B cell (primary cell): ENCODE measurements at regions not wholly inside any gene's neighbourhood (a gene's known extent, or its start where the extent isn't known, plus 50 kb on each side); places are given as distances from the start of the nearest gene placed in this dataset.

ENCODE experiments used
- ATAC-seq: fragments of 200-7000 bp; cut with Tn5 transposase; one replicate; pipeline ENCODE4 v1.10.0; 2021; ENCODE audit warnings: low read depth, mild to moderate bottlenecking, moderate number of reproducible peaks, moderate library complexity
- CTCF ChIA-PET: fragments of 350-600 bp; sonication (Branson Sonifier 250); formaldehyde crosslinking; loops from one replicate; lab custom pipeline; 2021; ENCODE audit warnings: antibody characterized with exemption, inconsistent platforms; lab: Charles Lee
- POLR2A ChIA-PET: fragments of 350-600 bp; sonication (Branson Sonifier 250); formaldehyde crosslinking; loops from one replicate; lab custom pipeline; 2021; ENCODE audit warnings: antibody characterized with exemption; lab: Charles Lee
- DNase-seq: peaks from one replicate; pipeline ENCODE4 v3.0.0; 2013
- H2AFZ ChIP-seq: 2 replicates; pipeline ENCODE4 v1.6.1; 2012; ENCODE audit warnings: mild to moderate bottlenecking, low read depth, low read length; ENCODE audit not compliant: insufficient read depth, poor library complexity, severe bottlenecking
- H3K27ac ChIP-seq, 2 donors: 1 replicate in 1 of 2; 2 replicates in 1 of 2; pipeline ENCODE4 v1.5.1; 2012 to 2013; ENCODE audit warnings: low read length in 2 of 2, mild to moderate bottlenecking in 2 of 2, moderate library complexity in 1 of 2
- H3K27me3 ChIP-seq, 4 experiments: fragments of 200-600 bp in 1 of 4; sonication (generic) in 1 of 4; replicated peaks in 1 of 4; 1 replicate in 2 of 4; 2 replicates in 2 of 4; pipeline versions ENCODE4 v1.6.1 to v1.7.0; 2013 to 2016; ENCODE audit warnings: low read length in 3 of 4, mild to moderate bottlenecking in 2 of 4, mixed read lengths in 1 of 4, moderate library complexity in 1 of 4; ENCODE audit not compliant: insufficient read depth in 4 of 4, control insufficient read depth in 3 of 4; ENCODE audit errors: control extremely low read depth in 1 of 4
- H3K36me3 ChIP-seq, 2 experiments: replicated peaks in 1 of 2; 1 replicate in 1 of 2; 2 replicates in 1 of 2; pipeline versions ENCODE4 v1.6.1 to v1.7.1; 2013; ENCODE audit warnings: low read length in 1 of 2; ENCODE audit not compliant: insufficient read depth in 2 of 2, control insufficient read depth in 1 of 2; ENCODE audit errors: control extremely low read depth in 1 of 2, extremely low read depth in 1 of 2
- H3K4me1 ChIP-seq, 2 donors: fragments of 200-600 bp in 1 of 2; sonication (generic) in 1 of 2; 1 replicate in 1 of 2; 2 replicates in 1 of 2; pipeline versions ENCODE4 v1.5.1 to v1.6.1; 2013 to 2017; ENCODE audit warnings: low read length in 2 of 2; ENCODE audit not compliant: control insufficient read depth in 2 of 2, insufficient read depth in 2 of 2
- H3K4me2 ChIP-seq: replicated peaks from 2 replicates; pipeline ENCODE3; 2012; ENCODE audit warnings: mild to moderate bottlenecking, low read depth, low read length; ENCODE audit not compliant: poor library complexity, severe bottlenecking
- H3K4me3 ChIP-seq, 5 experiments: fragments of 200-600 bp in 1 of 5; sonication (generic) in 1 of 5; 1 replicate in 3 of 5; 2 replicates in 2 of 5; pipeline versions ENCODE4 v1.5.1 to v1.7.0; 2011 to 2016; ENCODE audit warnings: low read length in 4 of 5, mild to moderate bottlenecking in 4 of 5, low read depth in 2 of 5, control low read depth in 1 of 5, moderate library complexity in 1 of 5; ENCODE audit not compliant: insufficient read depth in 1 of 5; ENCODE audit errors: control extremely low read depth in 1 of 5, extremely low read depth in 1 of 5
- H3K79me2 ChIP-seq: fragments of 200-600 bp; sonication (generic); one replicate; pipeline ENCODE4 v1.6.0; 2016; ENCODE audit warnings: low read length; ENCODE audit not compliant: control insufficient read depth, insufficient read depth
- H3K9ac ChIP-seq: fragments of 200-600 bp; sonication (generic); 2 replicates; pipeline ENCODE4 v1.6.1; 2017; ENCODE audit warnings: mild to moderate bottlenecking, low read length, moderate library complexity
- H3K9me3 ChIP-seq, 3 donors: one replicate each; pipeline versions ENCODE4 v1.6.1 to v1.7.1; 2013; ENCODE audit warnings: low read length in 2 of 3; ENCODE audit not compliant: control insufficient read depth in 2 of 3, insufficient read depth in 1 of 3; ENCODE audit errors: control extremely low read depth in 1 of 3
- H4K20me1 ChIP-seq: 2 replicates; pipeline ENCODE4 v1.6.0; 2012; ENCODE audit warnings: mild to moderate bottlenecking, low read length; ENCODE audit not compliant: insufficient read depth, control insufficient read depth, poor library complexity, severe bottlenecking
- H3K27ac Mint-ChIP-seq: one replicate; pipeline ENCODE4 v1.8.0; 2021; ENCODE audit warnings: mixed read lengths
- H3K27me3 Mint-ChIP-seq: one replicate; pipeline ENCODE4 v1.8.0; 2021; ENCODE audit warnings: mixed read lengths
- H3K4me1 Mint-ChIP-seq: one replicate; pipeline ENCODE4 v1.8.0; 2021; ENCODE audit warnings: mixed read lengths
- H3K4me3 Mint-ChIP-seq: one replicate; pipeline ENCODE4 v1.8.0; 2021; ENCODE audit warnings: mixed read lengths
- H3K9me3 Mint-ChIP-seq: one replicate; pipeline ENCODE4 v1.8.0; 2022; ENCODE audit warnings: mixed read lengths; ENCODE audit not compliant: insufficient read depth
- CTCF ChIP-seq: fragments of 200-600 bp; IDR thresholded peaks from one replicate; pipeline ENCODE4 v1.8.0; 2022; ENCODE audit warnings: antibody characterized with exemption, mild to moderate bottlenecking
- EZH2 ChIP-seq: IDR thresholded peaks from 2 replicates; pipeline ENCODE4 v1.6.1; 2012; ENCODE audit warnings: borderline replicate concordance, low read depth, mild to moderate bottlenecking, moderate library complexity, low read length; ENCODE audit not compliant: insufficient read depth, poor library complexity, severe bottlenecking
- WGBS: methylation state at CpG from one replicate; pipeline ENCODE4 v1.1.5; 2013; ENCODE audit warnings: missing lambda C conversion rate; ENCODE audit not compliant: insufficient coverage; 5-methylcytosine and 5-hydroxymethylcytosine counted together
- intact Hi-C: fragments of 100-400 bp; cut with micrococcal nuclease; formaldehyde crosslinking; loops from one replicate; pipeline ENCODE4 v1.10.0; 2022

DNA sequence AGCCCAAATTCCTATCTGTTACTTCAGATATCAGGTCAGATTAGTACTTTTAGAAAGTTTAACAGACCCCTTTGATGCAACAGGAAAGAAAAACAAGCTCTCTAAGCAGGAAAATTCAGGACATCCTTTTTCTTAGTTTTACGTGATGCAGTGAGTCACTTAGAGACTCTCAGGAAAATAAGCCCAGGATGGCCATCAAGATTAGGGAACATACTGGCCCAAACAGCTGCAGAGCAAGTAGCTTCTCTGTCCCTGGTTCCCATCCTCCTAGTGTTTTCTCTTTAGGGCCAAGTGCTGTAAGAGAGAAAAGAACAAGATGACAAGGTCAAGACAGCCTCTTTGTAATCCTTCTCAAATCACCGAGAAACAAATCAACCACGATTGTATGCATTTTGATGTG is 219.1 kb downstream of the ZNF674 start:
- no peak for ATAC-seq
- H2AFZ ChIP-seq = no peak overlapping the region
- no peaks in the 10 kb centered on the region for H4K20me1 ChIP-seq
- TF ChIP-seq EZH2 (no peak), CTCF (no peak)
- Mint-ChIP-seq H3K4me3 (no peak overlapping the region), H3K4me1 (no peaks in the 10 kb centered on the region), H3K27me3 (peaks cover 5% of the 10 kb centered on the region), H3K9me3 (no peaks in the 10 kb centered on the region), H3K27ac (no peak overlapping the region)
- no peak overlapping the region for H3K4me3 ChIP-seq
- H3K27ac ChIP-seq = no peak overlapping the region
- H3K36me3 ChIP-seq = no peaks in the 10 kb centered on the region
- intact Hi-C loops = no loop called here
- CTCF ChIA-PET = no interaction called here
- H3K4me2 ChIP-seq = no peak overlapping the region
- no peak overlapping the region for H3K9ac ChIP-seq
- no peaks in the 10 kb centered on the region for H3K27me3 ChIP-seq
- H3K4me1 ChIP-seq = no peaks in the 10 kb centered on the region
- POLR2A ChIA-PET = no interaction called here
- no peaks in the 10 kb centered on the region for H3K79me2 ChIP-seq
- no peaks in the 10 kb centered on the region for H3K9me3 ChIP-seq
- WGBS = 90% methylated on average over 2 of the region's 3 CpGs
- DNase-seq = no peak

- intact Hi-C loops = no loop called here
- no CpG with 5 or more reads among the region's 5 CpGs for WGBS
- H3K9me3 ChIP-seq = no peaks in the 10 kb centered on the region
- no peaks in the 10 kb centered on the region for H3K4me1 ChIP-seq
- no peak overlapping the region for H3K27ac ChIP-seq
- H3K4me2 ChIP-seq = no peak overlapping the region
- no peak overlapping the region for H3K4me3 Mint-ChIP-seq
- no peaks in the 10 kb centered on the region for H3K9me3 Mint-ChIP-seq
- ChIA-PET POLR2A (no interaction called here), CTCF (no interaction called here)
- TF ChIP-seq EZH2 (no peak), CTCF (no peak)
- DNase-seq (no peak), ATAC-seq (no peak)
- H3K27me3 ChIP-seq = no peaks in the 10 kb centered on the region
- no peak overlapping the region for H2AFZ ChIP-seq
- H4K20me1 ChIP-seq = no peaks in the 10 kb centered on the region
- no peak overlapping the region for H3K9ac ChIP-seq
- peaks cover 5% of the 10 kb centered on the region for H3K27me3 Mint-ChIP-seq
- H3K36me3 ChIP-seq = no peaks in the 10 kb centered on the region
- H3K27ac Mint-ChIP-seq = no peak overlapping the region
- no peaks in the 10 kb centered on the region for H3K79me2 ChIP-seq
- no peak overlapping the region for H3K4me3 ChIP-seq
- no peaks in the 10 kb centered on the region for H3K4me1 Mint-ChIP-seq
Observed at GRCh38 chrX:46325312-46325877, 219.8 kb downstream of the ZNF674 start.
